HCT116 (cell line): ENCODE measurements at regions not wholly inside any gene's neighbourhood (a gene's known extent, or its start where the extent isn't known, plus 50 kb on each side); places are given as distances from the start of the nearest gene placed in this dataset.

Experiments
- ATAC-seq: fragments of 200-7000 bp; cut with Tn5 transposase; 2 replicates; pipeline ENCODE4 v1.9.1; 2020; ENCODE audit warnings: mild to moderate bottlenecking, moderate library complexity
- BruUV-seq: library from RNA; stranded (reverse); fragments of 400-500 nt; replicated peaks from 2 replicates; lab custom pipeline; 2021; lab: Mats Ljungman, UMichigan
- CTCF ChIA-PET: fragments of 300-600 bp; sonication (Branson Sonifier 250); formaldehyde crosslinking; loops from one replicate; lab custom pipeline; 2021; ENCODE audit warnings: antibody characterized with exemption; lab: Charles Lee
- POLR2A ChIA-PET: fragments of 300-600, 350-600 bp; sonication (Branson Sonifier 250); formaldehyde crosslinking; loops from one replicate; lab custom pipeline; 2021; ENCODE audit warnings: antibody characterized with exemption; lab: Charles Lee
- RAD21 ChIA-PET, 2 experiments: fragments of 300-600 bp; sonication (Branson Sonifier 250); formaldehyde crosslinking; loops; one replicate each; lab custom pipeline; 2023; ENCODE audit warnings: low total read pairs in 2 of 2; ENCODE audit not compliant: uncharacterized antibody in 2 of 2, unreplicated experiment in 2 of 2, low non-redundant PET in 1 of 2; lab: Charles Lee
- DNase-seq: peaks from one replicate; pipeline ENCODE4 v3.0.0-alpha.2; 2010; ENCODE audit warnings: low read depth, low spot score
- H2AFZ ChIP-seq: fragments of 200-600 bp; shearing (Covaris generic), sonication (generic); 2 replicates; pipeline ENCODE4 v1.6.1; 2017; ENCODE audit warnings: low read depth, mixed run types, mixed read lengths, antibody characterized with exemption, low read length; ENCODE audit not compliant: poor library complexity, severe bottlenecking
- H3K27ac ChIP-seq: 2 replicates; pipeline ENCODE4 v1.5.1; 2012; ENCODE audit warnings: low read depth, low read length
- H3K27me3 ChIP-seq: fragments of 200-600 bp; sonication (generic); 2 replicates; pipeline ENCODE4 v1.6.1; 2016; ENCODE audit warnings: mixed run types, low read length, mixed read lengths; ENCODE audit not compliant: insufficient read depth
- H3K36me3 ChIP-seq, 2 experiments: fragments of 200-500 bp in 1 of 2; fragments of 200-600 bp in 1 of 2; sonication (Bioruptor generic) in 1 of 2; sonication (generic) in 1 of 2; 2 replicates each; pipeline versions ENCODE4 v1.5.1 to v1.6.1; 2014 to 2016; ENCODE audit warnings: low read length in 2 of 2, inconsistent platforms in 1 of 2, mixed read lengths in 1 of 2, mixed run types in 1 of 2; ENCODE audit not compliant: insufficient read depth in 2 of 2, control insufficient read depth in 1 of 2
- H3K4me1 ChIP-seq, 2 experiments: fragments of 200-600 bp in 1 of 2; sonication (generic) in 1 of 2; 2 replicates each; pipeline versions ENCODE4 v1.5.1 to v1.6.1; 2012 to 2017; ENCODE audit warnings: low read length in 2 of 2, inconsistent platforms in 1 of 2, mild to moderate bottlenecking in 1 of 2, mixed read lengths in 1 of 2, mixed run types in 1 of 2, moderate library complexity in 1 of 2; ENCODE audit not compliant: insufficient read depth in 2 of 2, control insufficient read depth in 1 of 2
- H3K4me2 ChIP-seq: fragments of 200-600 bp; sonication (generic); 2 replicates; pipeline ENCODE4 v1.6.1; 2017; ENCODE audit warnings: mixed run types, low read length, mixed read lengths
- H3K4me3 ChIP-seq, 2 experiments: fragments of 200-600 bp in 1 of 2; sonication (generic) in 1 of 2; replicated peaks in 1 of 2; 2 replicates each; pipeline ENCODE4 v1.5.1; 2011 to 2016; ENCODE audit warnings: low read length in 2 of 2, control low read depth in 1 of 2, low read depth in 1 of 2, mild to moderate bottlenecking in 1 of 2, mixed read lengths in 1 of 2, mixed run types in 1 of 2
- H3K79me2 ChIP-seq: fragments of 200-600 bp; sonication (generic); 2 replicates; pipeline ENCODE4 v1.6.1; 2017; ENCODE audit warnings: mild to moderate bottlenecking, mixed run types, low read length, moderate library complexity, mixed read lengths; ENCODE audit not compliant: insufficient read depth
- H3K9ac ChIP-seq: fragments of 200-600 bp; sonication (generic); 2 replicates; pipeline ENCODE4 v1.6.1; 2016; ENCODE audit warnings: low read length, mixed read lengths
- H3K9me2 ChIP-seq: fragments of 200-600 bp; sonication (generic), shearing (Covaris generic); 2 replicates; pipeline ENCODE4 v1.6.1; 2017; ENCODE audit warnings: mixed run types, mild to moderate bottlenecking, moderate library complexity; ENCODE audit not compliant: insufficient read depth
- H3K9me3 ChIP-seq, 2 experiments: fragments of 200-500 bp in 1 of 2; fragments of 200-600 bp in 1 of 2; sonication (Bioruptor generic) in 1 of 2; sonication (generic) in 1 of 2; 2 replicates each; pipeline ENCODE4 v1.6.1; 2014 to 2017; ENCODE audit warnings: low read length in 2 of 2, mixed read lengths in 2 of 2, inconsistent platforms in 1 of 2, low read depth in 1 of 2, mild to moderate bottlenecking in 1 of 2, mixed run types in 1 of 2, moderate library complexity in 1 of 2; ENCODE audit not compliant: control insufficient read depth in 1 of 2, insufficient read depth in 1 of 2
- H4K20me1 ChIP-seq: fragments of 200-600 bp; sonication (generic), shearing (Covaris generic); 2 replicates; pipeline ENCODE4 v1.6.1; 2017; ENCODE audit warnings: mixed run types, mild to moderate bottlenecking, moderate library complexity; ENCODE audit not compliant: insufficient read depth
- CEBPB ChIP-seq: IDR thresholded peaks from 2 replicates; pipeline ENCODE4 v1.6.1; 2012; ENCODE audit warnings: low read depth
- CTCF ChIP-seq, 3 experiments: fragments of 200-600 bp in 1 of 3; sonication (generic) in 1 of 3; IDR thresholded peaks in 2 of 3; conservative IDR thresholded peaks in 1 of 3; 2 replicates each; pipeline ENCODE4 v1.5.1; 2012 to 2017; ENCODE audit warnings: low read depth in 2 of 3, low read length in 2 of 3, antibody characterized with exemption in 1 of 3, borderline replicate concordance in 1 of 3, control low read depth in 1 of 3, mild to moderate bottlenecking in 1 of 3, mixed read lengths in 1 of 3, mixed run types in 1 of 3, moderate library complexity in 1 of 3; ENCODE audit not compliant: insufficient read depth in 1 of 3
- EGR1 ChIP-seq: IDR thresholded peaks from 2 replicates; pipeline ENCODE4 v1.6.1; 2012; ENCODE audit warnings: low read depth
- ELF1 ChIP-seq: IDR thresholded peaks from 2 replicates; pipeline ENCODE4 v1.6.1; 2012; ENCODE audit warnings: low read depth, borderline replicate concordance
- EZH2 ChIP-seq: fragments of 200-600 bp; sonication (generic); IDR thresholded peaks from 2 replicates; pipeline ENCODE4 v1.6.1; 2017; ENCODE audit warnings: antibody characterized with exemption, mixed run types
- EZH2phosphoT487 ChIP-seq: fragments of 200-600 bp; IDR thresholded peaks from 2 replicates; pipeline ENCODE4 v1.6.1; 2018; ENCODE audit warnings: antibody characterized with exemption, borderline replicate concordance
- FOSL1 ChIP-seq: IDR thresholded peaks from 2 replicates; pipeline ENCODE4 v1.6.1; 2012; ENCODE audit warnings: low read depth
- JUND ChIP-seq: IDR thresholded peaks from 2 replicates; pipeline ENCODE4 v1.6.1; 2012
- POLR2A ChIP-seq: IDR thresholded peaks from 2 replicates; pipeline ENCODE4 v1.7.0; 2011; ENCODE audit warnings: borderline replicate concordance; ENCODE audit not compliant: insufficient read depth, insufficient read length; ENCODE audit errors: extremely low read depth
- POLR2AphosphoS5 ChIP-seq: IDR thresholded peaks from 2 replicates; pipeline ENCODE4 v1.6.1; 2011; ENCODE audit warnings: mild to moderate bottlenecking, low read depth, low read length, moderate library complexity
- RAD21 ChIP-seq: IDR thresholded peaks from 2 replicates; pipeline ENCODE4 v1.6.1; 2012; ENCODE audit warnings: low read depth, mild to moderate bottlenecking
- REST ChIP-seq: IDR thresholded peaks from 2 replicates; pipeline ENCODE4 v1.6.1; 2012; ENCODE audit warnings: low read depth
- SIN3A ChIP-seq: IDR thresholded peaks from 2 replicates; pipeline ENCODE4 v1.6.1; 2012; ENCODE audit warnings: low read depth
- SP1 ChIP-seq: IDR thresholded peaks from 2 replicates; pipeline ENCODE4 v1.6.1; 2012; ENCODE audit warnings: low read depth
- ZBTB33 ChIP-seq: IDR thresholded peaks from 2 replicates; pipeline ENCODE4 v1.6.1; 2011; ENCODE audit warnings: mild to moderate bottlenecking, low read length, moderate library complexity; ENCODE audit not compliant: insufficient replicate concordance; ENCODE audit errors: extremely low read depth
- ZFX ChIP-seq: fragments of 450-650 bp; IDR thresholded peaks from 2 replicates; pipeline ENCODE4 v1.6.1; 2017
- intact Hi-C: fragments of 100-400 bp; cut with micrococcal nuclease; formaldehyde crosslinking; loops from 2 replicates; pipeline ENCODE4 v1.10.0; 2022
- TF ChIP-seq, protein P1 (sequence below): IDR thresholded peaks from 2 replicates; pipeline ENCODE4 v1.6.1; 2012

GRCh38 chr1:2908561-2908960, 107.1 kb upstream of the TTC34 start:
- Histone ChIP-seq H3K79me2 (no peaks in the 10 kb centered on the region), H3K27me3 (peaks cover 17% of the 10 kb centered on the region; the same call in 1 of the 2 replicates), H3K4me1 (no peaks in the 10 kb centered on the region), H3K4me2 (no peak overlapping the region), H3K36me3 (no peaks in the 10 kb centered on the region), H3K9me3 (no peaks in the 10 kb centered on the region)
- no peak for DNase-seq
- POLR2A ChIA-PET: no interaction called here
- RAD21 ChIA-PET: no interaction called here
- TF ChIP-seq POLR2AphosphoS5: no peak
- TF ChIP-seq RAD21: no peak
- no peak for TF ChIP-seq CTCF (IDR thresholded peaks at IDR 0.05 in 2 of 3, conservative IDR thresholded peaks at IDR 0.05 in 1 of 3; ENCODE audit: borderline replicate concordance in 1 of 3, insufficient read depth in 1 of 3, low read depth in 2 of 3, low read length in 2 of 3)
- TF ChIP-seq EZH2phosphoT487: no peak
- no peak for TF ChIP-seq EZH2
- TF ChIP-seq ZFX: no peak
- no peak for TF ChIP-seq SP1
- TF ChIP-seq CEBPB: no peak
- TF ChIP-seq, protein P1, sequence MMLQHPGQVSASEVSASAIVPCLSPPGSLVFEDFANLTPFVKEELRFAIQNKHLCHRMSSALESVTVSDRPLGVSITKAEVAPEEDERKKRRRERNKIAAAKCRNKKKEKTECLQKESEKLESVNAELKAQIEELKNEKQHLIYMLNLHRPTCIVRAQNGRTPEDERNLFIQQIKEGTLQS: no peak
- no peak for TF ChIP-seq FOSL1
- no peak for TF ChIP-seq ELF1
- no peak for TF ChIP-seq POLR2A
- TF ChIP-seq EGR1: no peak
- no peak for TF ChIP-seq SIN3A
- no peak for TF ChIP-seq REST
- TF ChIP-seq ZBTB33: no peak
- TF ChIP-seq JUND: no peak
- TF ChIP-seq, all 23 proteins: peak for 0
- CTCF ChIA-PET: no interaction called here
- H3K27ac ChIP-seq: no peak overlapping the region
- intact Hi-C loops: no loop called here
- H4K20me1 ChIP-seq: no peaks in the 10 kb centered on the region
- no peaks in the 10 kb centered on the region for H3K9me2 ChIP-seq
- no TSS peak for BruUV-seq
- no peak overlapping the region for H3K4me3 ChIP-seq
- H3K9ac ChIP-seq: no peak overlapping the region
- no peak for ATAC-seq
- H2AFZ ChIP-seq: no peak overlapping the region
